ENCODE measurements at regions not wholly inside any gene's neighbourhood (a gene's known extent, or its start where the extent isn't known, plus 50 kb on each side); places are given as distances from the start of the nearest gene placed in this dataset.

DNA sequence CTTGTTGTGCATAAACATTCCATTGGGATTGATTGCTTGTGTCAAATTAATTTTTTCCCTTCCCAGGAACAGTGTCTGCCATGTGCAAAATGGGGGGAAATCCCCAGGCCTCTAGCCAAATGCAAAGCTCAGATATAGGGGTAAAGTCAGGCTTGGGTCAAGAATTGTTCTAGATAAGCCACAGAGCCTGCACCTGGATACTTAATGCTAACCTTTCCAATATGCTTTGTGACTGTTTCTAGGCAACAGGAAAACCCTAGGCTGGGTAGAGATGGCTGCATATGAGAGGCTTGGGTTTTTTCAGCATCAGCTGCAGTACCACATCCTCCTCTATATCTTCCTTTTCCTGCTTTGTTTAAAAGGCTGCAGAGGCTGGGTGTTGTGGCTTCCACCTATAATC is 61.9 kb upstream of the ROPN1 start:
- Histone ChIP-seq H3K4me3 (ENCODE audit: low read length) (no peak overlapping the region), H3K36me3 (ENCODE audit: control insufficient read depth, insufficient read depth, low read length) (no peaks in the 10 kb centered on the region), H3K27me3 (ENCODE audit: control insufficient read depth, insufficient read depth, low read length) (no peaks in the 10 kb centered on the region), H3K27ac (ENCODE audit: low read length) (no peak overlapping the region), H3K9me3 (ENCODE audit: control insufficient read depth, insufficient read depth, low read length) (no peaks in the 10 kb centered on the region), H3K4me1 (ENCODE audit: control insufficient read depth, insufficient read depth, low read length) (no peaks in the 10 kb centered on the region)
- ATAC-seq (no peak), DNase-seq (no peak)
- no peaks in the 10 kb centered on the region for H3K36me3 Mint-ChIP-seq
- no peak overlapping the region for H3K27ac Mint-ChIP-seq
- H3K4me1 Mint-ChIP-seq: no peaks in the 10 kb centered on the region
- no peaks in the 10 kb centered on the region for H3K9me3 Mint-ChIP-seq
- TF ChIP-seq, protein P1, sequence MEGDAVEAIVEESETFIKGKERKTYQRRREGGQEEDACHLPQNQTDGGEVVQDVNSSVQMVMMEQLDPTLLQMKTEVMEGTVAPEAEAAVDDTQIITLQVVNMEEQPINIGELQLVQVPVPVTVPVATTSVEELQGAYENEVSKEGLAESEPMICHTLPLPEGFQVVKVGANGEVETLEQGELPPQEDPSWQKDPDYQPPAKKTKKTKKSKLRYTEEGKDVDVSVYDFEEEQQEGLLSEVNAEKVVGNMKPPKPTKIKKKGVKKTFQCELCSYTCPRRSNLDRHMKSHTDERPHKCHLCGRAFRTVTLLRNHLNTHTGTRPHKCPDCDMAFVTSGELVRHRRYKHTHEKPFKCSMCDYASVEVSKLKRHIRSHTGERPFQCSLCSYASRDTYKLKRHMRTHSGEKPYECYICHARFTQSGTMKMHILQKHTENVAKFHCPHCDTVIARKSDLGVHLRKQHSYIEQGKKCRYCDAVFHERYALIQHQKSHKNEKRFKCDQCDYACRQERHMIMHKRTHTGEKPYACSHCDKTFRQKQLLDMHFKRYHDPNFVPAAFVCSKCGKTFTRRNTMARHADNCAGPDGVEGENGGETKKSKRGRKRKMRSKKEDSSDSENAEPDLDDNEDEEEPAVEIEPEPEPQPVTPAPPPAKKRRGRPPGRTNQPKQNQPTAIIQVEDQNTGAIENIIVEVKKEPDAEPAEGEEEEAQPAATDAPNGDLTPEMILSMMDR (IDR thresholded peaks at IDR 0.05): no peak
- H3K27me3 Mint-ChIP-seq (ENCODE audit: low read depth in 2 of 2): peaks cover 20 to 26% of the 10 kb centered on the region in 2 donors
- intact Hi-C loops (cut with micrococcal nuclease): no loop called here
- no peak overlapping the region for H3K4me3 Mint-ChIP-seq

DNA sequence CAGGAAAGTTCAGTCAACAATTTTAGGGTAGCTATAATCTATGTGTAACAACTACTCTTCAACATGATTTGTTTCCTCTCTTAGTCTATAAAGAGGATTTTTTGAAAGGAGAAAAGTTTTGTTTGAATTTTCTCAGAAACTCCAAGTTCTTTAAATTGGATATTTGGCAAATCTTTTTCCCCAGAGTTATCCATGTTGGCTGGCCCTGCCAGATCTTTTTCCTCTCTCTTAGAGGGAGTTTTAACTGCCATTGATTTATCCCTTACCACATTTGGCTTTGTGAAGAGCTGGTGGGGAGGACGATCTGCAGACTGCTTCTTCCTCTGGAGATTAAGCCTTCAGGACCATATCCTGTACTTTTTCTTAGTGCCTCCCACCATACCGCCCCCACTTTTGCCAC is 64.9 kb upstream of the ROPN1 start:
- no peaks in the 10 kb centered on the region for H3K36me3 Mint-ChIP-seq
- H3K27ac ChIP-seq (ENCODE audit: low read length): no peak overlapping the region
- H3K4me3 Mint-ChIP-seq: no peak overlapping the region
- H3K9me3 Mint-ChIP-seq: no peaks in the 10 kb centered on the region
- TF ChIP-seq, protein P1 (IDR thresholded peaks at IDR 0.05): no peak
- DNase-seq: no peak
- H3K27me3 Mint-ChIP-seq (ENCODE audit: low read depth in 2 of 2): peaks cover 20 to 25% of the 10 kb centered on the region in 2 donors
- H3K4me3 ChIP-seq (ENCODE audit: low read length): no peak overlapping the region
- no peaks in the 10 kb centered on the region for H3K4me1 ChIP-seq (ENCODE audit: control insufficient read depth, insufficient read depth, low read length)
- no peak overlapping the region for H3K27ac Mint-ChIP-seq
- intact Hi-C loops (cut with micrococcal nuclease): no loop called here
- no peaks in the 10 kb centered on the region for H3K9me3 ChIP-seq (ENCODE audit: control insufficient read depth, insufficient read depth, low read length)
- H3K4me1 Mint-ChIP-seq: no peaks in the 10 kb centered on the region
- no peak for ATAC-seq
- WGBS (ENCODE audit: insufficient coverage): 80% methylated on average over 2 of the region's 2 CpGs
- no peaks in the 10 kb centered on the region for H3K27me3 ChIP-seq (ENCODE audit: control insufficient read depth, insufficient read depth, low read length)
- H3K36me3 ChIP-seq (ENCODE audit: control insufficient read depth, insufficient read depth, low read length): no peaks in the 10 kb centered on the region

DNA sequence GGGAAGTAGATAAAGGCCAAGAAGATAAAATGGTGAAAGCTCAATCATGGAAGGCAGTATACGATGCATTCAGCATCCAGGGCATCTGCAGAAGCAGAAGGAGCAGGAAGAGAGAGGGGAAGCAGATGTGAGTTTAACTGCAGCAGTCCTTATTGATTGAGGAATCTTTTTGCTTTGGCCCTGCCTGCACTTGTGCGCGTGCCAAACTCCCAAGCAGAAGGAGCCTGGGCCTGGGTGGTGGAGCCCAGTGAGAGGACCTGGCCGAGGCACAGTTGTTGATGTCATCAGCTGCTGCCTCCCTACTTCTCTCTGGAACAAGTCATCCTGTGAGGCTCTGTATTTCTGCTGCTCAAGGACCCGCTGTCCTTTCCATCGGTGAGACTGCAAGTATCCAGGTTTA is 65.5 kb upstream of the ROPN1 start:
- Histone ChIP-seq H3K36me3 (ENCODE audit: control insufficient read depth, insufficient read depth, low read length) (no peaks in the 10 kb centered on the region), H3K9me3 (ENCODE audit: control insufficient read depth, insufficient read depth, low read length) (no peaks in the 10 kb centered on the region), H3K4me3 (ENCODE audit: low read length) (no peak overlapping the region), H3K27me3 (ENCODE audit: control insufficient read depth, insufficient read depth, low read length) (no peaks in the 10 kb centered on the region), H3K27ac (ENCODE audit: low read length) (no peak overlapping the region), H3K4me1 (ENCODE audit: control insufficient read depth, insufficient read depth, low read length) (no peaks in the 10 kb centered on the region)
- ATAC-seq (no peak), DNase-seq (no peak)
- 73% methylated on average over 6 of the region's 6 CpGs for WGBS (ENCODE audit: insufficient coverage)
- H3K4me3 Mint-ChIP-seq: no peak overlapping the region
- H3K27me3 Mint-ChIP-seq (ENCODE audit: low read depth in 2 of 2): peaks cover 20 to 25% of the 10 kb centered on the region in 2 donors
- H3K27ac Mint-ChIP-seq: no peak overlapping the region
- TF ChIP-seq, protein P1 (IDR thresholded peaks at IDR 0.05): no peak
- intact Hi-C loops (cut with micrococcal nuclease): no loop called here
- H3K9me3 Mint-ChIP-seq: no peaks in the 10 kb centered on the region
- H3K4me1 Mint-ChIP-seq: no peaks in the 10 kb centered on the region
- H3K36me3 Mint-ChIP-seq: no peaks in the 10 kb centered on the region

DNA sequence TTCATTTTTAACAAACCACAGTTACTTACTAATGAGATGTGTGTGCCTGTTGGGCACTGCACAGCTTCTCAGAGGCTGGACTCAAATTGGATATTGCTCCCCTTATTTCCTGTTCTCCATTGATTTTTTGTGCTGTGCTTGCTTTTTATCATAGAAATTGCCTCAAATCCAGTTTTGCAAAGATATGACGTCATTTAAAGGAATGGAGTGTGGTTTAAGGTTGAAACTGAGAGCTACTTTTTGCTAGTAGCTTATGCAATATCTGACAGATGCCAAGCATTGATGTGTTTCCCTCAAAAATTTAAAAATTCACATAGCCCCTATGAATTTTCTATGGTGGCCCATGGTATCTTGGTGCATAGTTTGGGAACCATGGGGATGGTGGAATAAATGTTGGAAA is 67.7 kb upstream of the ROPN1 start:
- Histone ChIP-seq H3K36me3 (ENCODE audit: control insufficient read depth, insufficient read depth, low read length) (no peaks in the 10 kb centered on the region), H3K27me3 (ENCODE audit: control insufficient read depth, insufficient read depth, low read length) (no peaks in the 10 kb centered on the region), H3K27ac (ENCODE audit: low read length) (no peak overlapping the region), H3K4me3 (ENCODE audit: low read length) (no peak overlapping the region), H3K4me1 (ENCODE audit: control insufficient read depth, insufficient read depth, low read length) (no peaks in the 10 kb centered on the region), H3K9me3 (ENCODE audit: control insufficient read depth, insufficient read depth, low read length) (no peaks in the 10 kb centered on the region)
- no peak for ATAC-seq
- TF ChIP-seq, protein P1 (IDR thresholded peaks at IDR 0.05): no peak
- H3K36me3 Mint-ChIP-seq: no peaks in the 10 kb centered on the region
- no peak for DNase-seq
- H3K9me3 Mint-ChIP-seq: no peaks in the 10 kb centered on the region
- no peak overlapping the region for H3K4me3 Mint-ChIP-seq
- intact Hi-C loops (cut with micrococcal nuclease): no loop called here
- H3K27me3 Mint-ChIP-seq (ENCODE audit: low read depth in 2 of 2): peaks cover 19 to 25% of the 10 kb centered on the region in 2 donors
- no peaks in the 10 kb centered on the region for H3K4me1 Mint-ChIP-seq
- no CpG with 5 or more reads among the region's 1 CpG for WGBS (ENCODE audit: insufficient coverage)
- no peak overlapping the region for H3K27ac Mint-ChIP-seq

Measured in natural killer cell (primary cell).